ENCODE measurements at regions not wholly inside any gene's neighbourhood (a gene's known extent, or its start where the extent isn't known, plus 50 kb on each side); places are given as distances from the start of the nearest gene placed in this dataset.

DNA sequence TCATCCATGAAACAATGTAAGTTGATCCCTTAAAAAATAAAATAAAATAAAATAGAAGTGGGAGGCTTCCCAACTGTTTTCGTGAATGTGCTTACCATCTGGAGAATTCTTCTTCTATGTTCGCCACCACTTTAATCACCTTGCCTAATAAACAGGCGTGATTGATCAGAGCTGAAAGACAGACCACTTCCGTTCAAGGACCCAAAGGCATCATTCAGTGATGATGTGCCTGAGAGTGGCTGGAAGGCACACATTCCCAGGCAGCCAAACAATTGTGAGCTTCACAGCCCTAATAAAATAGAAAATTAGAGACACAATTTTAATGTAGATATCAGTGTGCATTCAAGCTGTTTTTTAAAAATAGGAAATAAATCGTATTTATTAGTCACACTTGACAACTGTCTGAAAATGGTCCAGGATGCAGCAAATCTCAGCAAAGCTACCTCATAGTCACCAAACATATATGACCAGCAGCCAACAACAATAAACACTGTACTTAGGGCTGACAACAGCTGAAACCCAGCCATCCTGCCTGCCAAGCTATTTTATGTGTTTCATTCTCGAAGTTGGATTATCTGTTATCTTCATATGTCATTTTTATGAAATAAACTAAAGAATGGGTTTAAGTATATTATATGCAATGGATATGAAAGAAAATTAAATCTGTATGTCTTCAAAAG is 163.2 kb upstream of the FAM9B start:
- TF ChIP-seq CTCF (optimal IDR thresholded peaks at IDR 0.05 in 1 of 3, IDR thresholded peaks at IDR 0.05 in 1 of 3, conservative IDR thresholded peaks at IDR 0.05 in 1 of 3; ENCODE audit: extremely low read depth in 1 of 3, insufficient read depth in 2 of 3, low read length in 3 of 3) (no peak), EZH2 (IDR thresholded peaks at IDR 0.05; ENCODE audit: low read length) (no peak)

Data from keratinocyte (primary cell).